Bronchial epithelial cell (primary cell): ENCODE measurements at regions not wholly inside any gene's neighbourhood (a gene's known extent, or its start where the extent isn't known, plus 50 kb on each side); places are given as distances from the start of the nearest gene placed in this dataset.

Source experiments
- DNase-seq: peaks from one replicate; pipeline ENCODE4 v3.0.0-alpha.2; 2010; ENCODE audit warnings: low read depth
- FAIRE-seq: peaks from 2 replicates; lab custom pipeline; 2011; peaks lifted over from hg19 to GRCh38; lab: Jason Lieb, UNC
- H3K27me3 ChIP-seq: 2 replicates; pipeline ENCODE4 v1.5.1; 2011; ENCODE audit warnings: low read length; ENCODE audit not compliant: control insufficient read depth, insufficient read depth
- H3K36me3 ChIP-seq: 2 replicates; pipeline ENCODE4 v1.5.1; 2011; ENCODE audit warnings: low read length; ENCODE audit not compliant: control insufficient read depth, insufficient read depth
- H3K4me3 ChIP-seq: 2 replicates; pipeline ENCODE4 v1.5.1; 2011; ENCODE audit warnings: mild to moderate bottlenecking, low read depth, low read length, control low read depth
- TF ChIP-seq, protein P1 (sequence below): IDR thresholded peaks from 2 replicates; pipeline ENCODE4 v1.5.1; 2011; ENCODE audit warnings: mild to moderate bottlenecking, moderate library complexity, low read length, control low read depth, inconsistent platforms; ENCODE audit not compliant: insufficient read depth, severe bottlenecking

- H3K27me3 ChIP-seq, result no peaks in the 10 kb centered on the region
- no peak overlapping the region for H3K4me3 ChIP-seq
- FAIRE-seq, result no peak
- peak; percentile 23 for DNase-seq
- TF ChIP-seq, protein P1, sequence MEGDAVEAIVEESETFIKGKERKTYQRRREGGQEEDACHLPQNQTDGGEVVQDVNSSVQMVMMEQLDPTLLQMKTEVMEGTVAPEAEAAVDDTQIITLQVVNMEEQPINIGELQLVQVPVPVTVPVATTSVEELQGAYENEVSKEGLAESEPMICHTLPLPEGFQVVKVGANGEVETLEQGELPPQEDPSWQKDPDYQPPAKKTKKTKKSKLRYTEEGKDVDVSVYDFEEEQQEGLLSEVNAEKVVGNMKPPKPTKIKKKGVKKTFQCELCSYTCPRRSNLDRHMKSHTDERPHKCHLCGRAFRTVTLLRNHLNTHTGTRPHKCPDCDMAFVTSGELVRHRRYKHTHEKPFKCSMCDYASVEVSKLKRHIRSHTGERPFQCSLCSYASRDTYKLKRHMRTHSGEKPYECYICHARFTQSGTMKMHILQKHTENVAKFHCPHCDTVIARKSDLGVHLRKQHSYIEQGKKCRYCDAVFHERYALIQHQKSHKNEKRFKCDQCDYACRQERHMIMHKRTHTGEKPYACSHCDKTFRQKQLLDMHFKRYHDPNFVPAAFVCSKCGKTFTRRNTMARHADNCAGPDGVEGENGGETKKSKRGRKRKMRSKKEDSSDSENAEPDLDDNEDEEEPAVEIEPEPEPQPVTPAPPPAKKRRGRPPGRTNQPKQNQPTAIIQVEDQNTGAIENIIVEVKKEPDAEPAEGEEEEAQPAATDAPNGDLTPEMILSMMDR, result no peak
- H3K36me3 ChIP-seq, result no peaks in the 10 kb centered on the region
Measured at GRCh38 chr12:90652280-90652679, 302.7 kb downstream of the CCER1 start.

GRCh38 chr12:90645181-90645580 lies 309.8 kb downstream of the CCER1 start:
- DNase-seq (no peak), FAIRE-seq (no peak)
- Histone ChIP-seq H3K36me3 (no peaks in the 10 kb centered on the region), H3K4me3 (no peak overlapping the region), H3K27me3 (no peaks in the 10 kb centered on the region)
- TF ChIP-seq, protein P1, result no peak

- Histone ChIP-seq H3K27me3 (no peaks in the 10 kb centered on the region), H3K36me3 (no peaks in the 10 kb centered on the region), H3K4me3 (no peak overlapping the region)
- FAIRE-seq, result no peak
- TF ChIP-seq, protein P1, result no peak
- no peak for DNase-seq
Measured at GRCh38 chr12:90631591-90632212, 323.3 kb downstream of the CCER1 start.

- TF ChIP-seq, protein P1, result no peak
- Histone ChIP-seq H3K27me3 (no peaks in the 10 kb centered on the region), H3K4me3 (no peak overlapping the region), H3K36me3 (no peaks in the 10 kb centered on the region)
- FAIRE-seq (no peak), DNase-seq (no peak)
Measured at GRCh38 chr12:90630006-90630405, 325.0 kb downstream of the CCER1 start.

- Histone ChIP-seq H3K27me3 (no peaks in the 10 kb centered on the region), H3K36me3 (no peaks in the 10 kb centered on the region), H3K4me3 (no peak overlapping the region)
- TF ChIP-seq, protein P1, result no peak
- peak; percentile 26 for DNase-seq
- FAIRE-seq, result no peak
Measured at GRCh38 chr12:90628213-90628612, 326.8 kb downstream of the CCER1 start.

- FAIRE-seq, result no peak
- Histone ChIP-seq H3K4me3 (no peak overlapping the region), H3K27me3 (no peaks in the 10 kb centered on the region), H3K36me3 (no peaks in the 10 kb centered on the region)
- TF ChIP-seq, protein P1, result no peak
- DNase-seq, result peak; percentile 94
Measured at GRCh38 chr12:90627180-90627896, 327.6 kb downstream of the CCER1 start.
